IMR-90 (cell line): ENCODE measurements at regions not wholly inside any gene's neighbourhood (a gene's known extent, or its start where the extent isn't known, plus 50 kb on each side); places are given as distances from the start of the nearest gene placed in this dataset.

Experiments used
- ATAC-seq: fragments of 200-7000 bp; cut with Tn5 transposase; 2 replicates; pipeline ENCODE4 v1.9.1; 2020; ENCODE audit warnings: low read depth, mild to moderate bottlenecking, moderate library complexity
- BruUV-seq: library from RNA; stranded (reverse); fragments of 400-500 nt; replicated peaks from 2 replicates; lab custom pipeline; 2021; lab: Mats Ljungman, UMichigan
- CTCF ChIA-PET: fragments of 300-600 bp; formaldehyde crosslinking; extraction: SDS; loops from one replicate; lab custom pipeline; 2021; ENCODE audit warnings: antibody characterized with exemption; lab: Yijun Ruan, JAX
- POLR2A ChIA-PET: fragments of 300-600 bp; sonication (Branson Sonifier 250); formaldehyde crosslinking; loops from one replicate; lab custom pipeline; 2022; ENCODE audit warnings: antibody characterized with exemption; ENCODE audit not compliant: unreplicated experiment; lab: Charles Lee
- DNase-seq: peaks from one replicate; pipeline ENCODE4 v3.0.0; 2013
- H2AFZ ChIP-seq: replicated peaks from 2 replicates; pipeline ENCODE3; 2013; ENCODE audit warnings: low read length, mild to moderate bottlenecking; ENCODE audit not compliant: poor library complexity
- H2AK5ac ChIP-seq: 2 replicates; pipeline ENCODE4 v1.6.1; 2013; ENCODE audit warnings: low read depth, low read length, inconsistent platforms
- H2AK9ac ChIP-seq: replicated peaks from 2 replicates; pipeline ENCODE3; 2013; ENCODE audit warnings: mild to moderate bottlenecking, low read depth, low read length, moderate library complexity; ENCODE audit not compliant: poor library complexity
- H2BK120ac ChIP-seq: 2 replicates; pipeline ENCODE4 v1.6.1; 2013; ENCODE audit warnings: low read depth, low read length, inconsistent platforms
- H2BK15ac ChIP-seq: 3 replicates; pipeline ENCODE4 v1.6.1; 2013; ENCODE audit warnings: low read depth, low read length, inconsistent platforms
- H2BK20ac ChIP-seq: 2 replicates; pipeline ENCODE4 v1.6.1; 2013; ENCODE audit warnings: low read depth, mild to moderate bottlenecking, inconsistent platforms, low read length, moderate library complexity
- H2BK5ac ChIP-seq: 2 replicates; pipeline ENCODE4 v1.6.1; 2013; ENCODE audit warnings: mild to moderate bottlenecking, low read depth, low read length, inconsistent platforms; ENCODE audit not compliant: poor library complexity, severe bottlenecking
- H3K14ac ChIP-seq: replicated peaks from 2 replicates; pipeline ENCODE4 v1.6.1; 2013; ENCODE audit warnings: low read depth, low read length, inconsistent platforms
- H3K18ac ChIP-seq: 2 replicates; pipeline ENCODE4 v1.6.1; 2013; ENCODE audit warnings: low read depth, low read length, control low read depth
- H3K23ac ChIP-seq: 2 replicates; pipeline ENCODE4 v1.6.1; 2013; ENCODE audit warnings: low read depth, low read length, inconsistent platforms
- H3K27ac ChIP-seq: 2 replicates; pipeline ENCODE4 v1.5.1; 2013; ENCODE audit warnings: mild to moderate bottlenecking, control low read depth, low read length; ENCODE audit not compliant: insufficient read depth
- H3K27me3 ChIP-seq: 2 replicates; pipeline ENCODE4 v1.6.1; 2013; ENCODE audit warnings: low read length; ENCODE audit not compliant: control insufficient read depth, insufficient read depth
- H3K36me3 ChIP-seq: 2 replicates; pipeline ENCODE4 v1.6.1; 2013; ENCODE audit warnings: low read length, mixed read lengths; ENCODE audit not compliant: control insufficient read depth, insufficient read depth
- H3K4ac ChIP-seq: 2 replicates; pipeline ENCODE4 v1.6.1; 2013; ENCODE audit warnings: low read depth, low read length, inconsistent platforms
- H3K4me1 ChIP-seq: 2 replicates; pipeline ENCODE4 v1.6.1; 2013; ENCODE audit warnings: low read length, mixed read lengths; ENCODE audit not compliant: control insufficient read depth, insufficient read depth
- H3K4me2 ChIP-seq: 2 replicates; pipeline ENCODE4 v1.6.1; 2013; ENCODE audit warnings: low read depth, mild to moderate bottlenecking, control low read depth, low read length, moderate library complexity
- H3K4me3 ChIP-seq: 2 replicates; pipeline ENCODE4 v1.5.1; 2013; ENCODE audit warnings: low read depth, mild to moderate bottlenecking, control low read depth, low read length, moderate library complexity; ENCODE audit not compliant: insufficient read depth
- H3K56ac ChIP-seq: 2 replicates; pipeline ENCODE4 v1.6.1; 2013; ENCODE audit warnings: low read length, inconsistent platforms; ENCODE audit not compliant: insufficient read depth; ENCODE audit errors: extremely low read depth
- H3K79me1 ChIP-seq, 2 experiments: 2 replicates each; pipeline ENCODE4 v1.6.1; 2013; ENCODE audit warnings: low read length in 2 of 2, inconsistent platforms in 1 of 2, low read depth in 1 of 2
- H3K9ac ChIP-seq: 2 replicates; pipeline ENCODE4 v1.6.1; 2013; ENCODE audit warnings: low read depth, low read length, control low read depth
- H3K9me1 ChIP-seq: 2 replicates; pipeline ENCODE4 v1.6.1; 2013; ENCODE audit warnings: low read length, inconsistent platforms; ENCODE audit not compliant: insufficient read depth
- H3K9me3 ChIP-seq: 2 replicates; pipeline ENCODE4 v1.6.1; 2013; ENCODE audit warnings: low read length; ENCODE audit not compliant: control insufficient read depth, insufficient read depth
- H4K20me1 ChIP-seq: 2 replicates; pipeline ENCODE4 v1.6.1; 2013; ENCODE audit warnings: low read length, inconsistent platforms; ENCODE audit not compliant: insufficient read depth
- H4K5ac ChIP-seq: 2 replicates; pipeline ENCODE4 v1.6.1; 2013; ENCODE audit warnings: mild to moderate bottlenecking, low read depth, low read length, control low read depth
- H4K8ac ChIP-seq, 2 experiments: 2 replicates each; pipeline ENCODE4 v1.6.1; 2013; ENCODE audit warnings: low read depth in 2 of 2, low read length in 2 of 2, control low read depth in 1 of 2, inconsistent platforms in 1 of 2
- H4K91ac ChIP-seq: 2 replicates; pipeline ENCODE4 v1.6.1; 2013; ENCODE audit warnings: low read depth, low read length, inconsistent platforms; ENCODE audit not compliant: insufficient read depth
- BHLHE40 ChIP-seq: fragments of 150-350 bp; IDR thresholded peaks from 2 replicates; pipeline ENCODE4 v1.6.1; 2016; ENCODE audit warnings: mild to moderate bottlenecking, low read depth, low read length
- CEBPB ChIP-seq: IDR thresholded peaks from 2 replicates; pipeline ENCODE4 v1.6.1; 2012; ENCODE audit warnings: low read depth, low read length, improper control_type of control experiment
- FOS ChIP-seq: fragments of 150-350 bp; IDR thresholded peaks from 2 replicates; pipeline ENCODE4 v1.6.1; 2016; ENCODE audit warnings: low read depth, low read length
- MAFK ChIP-seq: IDR thresholded peaks from 2 replicates; pipeline ENCODE4 v1.6.1; 2012; ENCODE audit warnings: low read depth, low read length, improper control_type of control experiment
- MAZ ChIP-seq: IDR thresholded peaks from 2 replicates; pipeline ENCODE4 v1.6.1; 2012; ENCODE audit warnings: low read depth, mild to moderate bottlenecking, low read length, improper control_type of control experiment, moderate library complexity, borderline replicate concordance
- NFE2L2 ChIP-seq: fragments of 150-350 bp; IDR thresholded peaks from 2 replicates; pipeline ENCODE4 v1.6.1; 2016; ENCODE audit warnings: low read depth, mild to moderate bottlenecking, low read length
- POLR2A ChIP-seq: IDR thresholded peaks from 2 replicates; pipeline ENCODE4 v1.6.1; 2012; ENCODE audit warnings: mild to moderate bottlenecking, low read depth, low read length
- RAD21 ChIP-seq: IDR thresholded peaks from 2 replicates; pipeline ENCODE4 v1.6.1; 2012; ENCODE audit warnings: low read length, improper control_type of control experiment
- RCOR1 ChIP-seq: IDR thresholded peaks from 2 replicates; pipeline ENCODE4 v1.6.1; 2012; ENCODE audit warnings: mild to moderate bottlenecking, low read length, improper control_type of control experiment; ENCODE audit not compliant: insufficient replicate concordance
- RFX5 ChIP-seq: IDR thresholded peaks from 2 replicates; pipeline ENCODE4 v1.8.0; 2012; ENCODE audit warnings: low read depth, mild to moderate bottlenecking, low read length, moderate library complexity
- SMC3 ChIP-seq: fragments of 150-350 bp; IDR thresholded peaks from 2 replicates; pipeline ENCODE4 v1.6.1; 2016; ENCODE audit warnings: low read depth, mild to moderate bottlenecking, antibody characterized with exemption, low read length, moderate library complexity
- WGBS, 2 experiments: methylation state at CpG; one replicate each; pipeline versions ENCODE4 v1.1.5 to v1.1.7; 2013; ENCODE audit warnings: missing lambda C conversion rate in 2 of 2; ENCODE audit not compliant: insufficient read length in 1 of 2; ENCODE audit errors: extremely low coverage in 2 of 2; 5-methylcytosine and 5-hydroxymethylcytosine counted together
- dilution Hi-C: fragments of 300-500 bp; cut with HindIII; formaldehyde crosslinking; loops from one replicate; pipeline ENCODE4 v1.14.3; 2018; ENCODE audit warnings: low sequenced_read_pairs; ENCODE audit not compliant: unreplicated experiment
- in situ Hi-C: fragments of 300-500 bp; cut with MboI; formaldehyde crosslinking; loops from 3 replicates; pipeline ENCODE4 v1.14.3; 2019; ENCODE audit warnings: low sequenced_read_pairs, inconsistent platforms, mixed read lengths
- intact Hi-C: fragments of 100-400 bp; cut with micrococcal nuclease; formaldehyde crosslinking; loops from 2 replicates; pipeline ENCODE4 v1.10.0; 2022
- TF ChIP-seq, protein P1 (sequence below): fragments of 150-350 bp; IDR thresholded peaks from 2 replicates; pipeline ENCODE4 v1.6.1; 2016; ENCODE audit warnings: low read depth, mild to moderate bottlenecking, low read length, moderate library complexity, borderline replicate concordance
- TF ChIP-seq, protein P2 (sequence below): conservative IDR thresholded peaks from 2 replicates; pipeline ENCODE4 v1.5.1; 2012; ENCODE audit warnings: mild to moderate bottlenecking, low read depth, low read length, improper control_type of control experiment
- TF ChIP-seq, protein P3 (sequence below): fragments of 150-350 bp; IDR thresholded peaks from 2 replicates; pipeline ENCODE4 v1.6.1; 2017; ENCODE audit warnings: mild to moderate bottlenecking, antibody characterized with exemption, low read length, low read depth

DNA sequence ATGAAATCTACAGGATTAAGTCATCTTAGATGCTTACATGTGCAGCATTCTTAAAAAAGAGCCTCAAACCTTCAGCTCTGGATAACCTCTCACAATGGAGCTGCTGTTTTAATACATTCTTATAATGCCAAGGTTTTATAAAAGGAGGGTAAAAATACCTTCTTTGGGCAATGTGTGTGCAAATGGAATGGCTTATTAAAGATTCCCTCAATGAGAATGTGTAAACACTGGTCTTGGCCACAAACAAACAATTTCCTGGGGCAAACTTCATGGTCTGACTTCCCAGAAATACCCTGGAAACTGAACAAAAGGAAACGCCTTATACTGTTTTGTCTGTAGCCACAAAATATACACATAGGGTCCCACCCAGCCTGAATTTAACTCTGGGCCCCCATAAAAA is 148.6 kb upstream of the INTU start:
- Histone ChIP-seq H2BK5ac (no peak overlapping the region), H3K27me3 (no peaks in the 10 kb centered on the region), H3K18ac (no peak overlapping the region), H4K20me1 (no peaks in the 10 kb centered on the region), H3K36me3 (no peaks in the 10 kb centered on the region), H4K5ac (no peak overlapping the region), H3K56ac (no peak overlapping the region), H2BK15ac (no peak overlapping the region), H3K27ac (no peak overlapping the region), H3K79me1 (no peaks in the 10 kb centered on the region), H4K91ac (no peak overlapping the region), H2AK9ac (no peak overlapping the region), H2AK5ac (no peak overlapping the region), H3K9ac (no peak overlapping the region), H2AFZ (no peak overlapping the region), H3K9me1 (no peaks in the 10 kb centered on the region), H3K4me3 (no peak overlapping the region), H3K4me2 (no peak overlapping the region), H3K4me1 (no peaks in the 10 kb centered on the region), H4K8ac (no peak overlapping the region), H2BK20ac (no peak overlapping the region), H3K9me3 (no peaks in the 10 kb centered on the region), H3K4ac (no peak overlapping the region), H3K14ac (no peak overlapping the region), H2BK120ac (no peak overlapping the region), H3K23ac (no peak overlapping the region)
- dilution Hi-C loops, result no loop called here
- in situ Hi-C loops, result no loop called here
- intact Hi-C loops, result loop anchor here (10.0 kb wide), 1 partner anchor 879 kb away; no protein-coding TSS in a partner anchor
- WGBS, 2 experiments, result no CpG with 5 or more reads among the region's 1 CpG
- no TSS peak for BruUV-seq
- ChIA-PET POLR2A (no interaction called here), CTCF (interaction anchor here (0.6 to 1.0 kb wide), 2 partner anchors 103 to 1754 kb away, joined by 3 read pairs; no protein-coding TSS in a partner anchor)
- DNase-seq, result no peak
- no peak for TF ChIP-seq POLR2A
- TF ChIP-seq, protein P1, sequence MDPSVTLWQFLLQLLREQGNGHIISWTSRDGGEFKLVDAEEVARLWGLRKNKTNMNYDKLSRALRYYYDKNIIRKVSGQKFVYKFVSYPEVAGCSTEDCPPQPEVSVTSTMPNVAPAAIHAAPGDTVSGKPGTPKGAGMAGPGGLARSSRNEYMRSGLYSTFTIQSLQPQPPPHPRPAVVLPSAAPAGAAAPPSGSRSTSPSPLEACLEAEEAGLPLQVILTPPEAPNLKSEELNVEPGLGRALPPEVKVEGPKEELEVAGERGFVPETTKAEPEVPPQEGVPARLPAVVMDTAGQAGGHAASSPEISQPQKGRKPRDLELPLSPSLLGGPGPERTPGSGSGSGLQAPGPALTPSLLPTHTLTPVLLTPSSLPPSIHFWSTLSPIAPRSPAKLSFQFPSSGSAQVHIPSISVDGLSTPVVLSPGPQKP, result no peak
- no peak for TF ChIP-seq MAZ
- TF ChIP-seq SMC3, result no peak
- TF ChIP-seq RFX5, result no peak
- no peak for TF ChIP-seq NFE2L2
- TF ChIP-seq BHLHE40, result no peak
- TF ChIP-seq RCOR1, result no peak
- TF ChIP-seq, protein P2, sequence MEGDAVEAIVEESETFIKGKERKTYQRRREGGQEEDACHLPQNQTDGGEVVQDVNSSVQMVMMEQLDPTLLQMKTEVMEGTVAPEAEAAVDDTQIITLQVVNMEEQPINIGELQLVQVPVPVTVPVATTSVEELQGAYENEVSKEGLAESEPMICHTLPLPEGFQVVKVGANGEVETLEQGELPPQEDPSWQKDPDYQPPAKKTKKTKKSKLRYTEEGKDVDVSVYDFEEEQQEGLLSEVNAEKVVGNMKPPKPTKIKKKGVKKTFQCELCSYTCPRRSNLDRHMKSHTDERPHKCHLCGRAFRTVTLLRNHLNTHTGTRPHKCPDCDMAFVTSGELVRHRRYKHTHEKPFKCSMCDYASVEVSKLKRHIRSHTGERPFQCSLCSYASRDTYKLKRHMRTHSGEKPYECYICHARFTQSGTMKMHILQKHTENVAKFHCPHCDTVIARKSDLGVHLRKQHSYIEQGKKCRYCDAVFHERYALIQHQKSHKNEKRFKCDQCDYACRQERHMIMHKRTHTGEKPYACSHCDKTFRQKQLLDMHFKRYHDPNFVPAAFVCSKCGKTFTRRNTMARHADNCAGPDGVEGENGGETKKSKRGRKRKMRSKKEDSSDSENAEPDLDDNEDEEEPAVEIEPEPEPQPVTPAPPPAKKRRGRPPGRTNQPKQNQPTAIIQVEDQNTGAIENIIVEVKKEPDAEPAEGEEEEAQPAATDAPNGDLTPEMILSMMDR, result no peak
- TF ChIP-seq CEBPB, result no peak
- no peak for TF ChIP-seq RAD21
- TF ChIP-seq, protein P3, sequence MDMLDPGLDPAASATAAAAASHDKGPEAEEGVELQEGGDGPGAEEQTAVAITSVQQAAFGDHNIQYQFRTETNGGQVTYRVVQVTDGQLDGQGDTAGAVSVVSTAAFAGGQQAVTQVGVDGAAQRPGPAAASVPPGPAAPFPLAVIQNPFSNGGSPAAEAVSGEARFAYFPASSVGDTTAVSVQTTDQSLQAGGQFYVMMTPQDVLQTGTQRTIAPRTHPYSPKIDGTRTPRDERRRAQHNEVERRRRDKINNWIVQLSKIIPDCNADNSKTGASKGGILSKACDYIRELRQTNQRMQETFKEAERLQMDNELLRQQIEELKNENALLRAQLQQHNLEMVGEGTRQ, result no peak
- no peak for TF ChIP-seq MAFK
- TF ChIP-seq FOS, result no peak
- no peak for ATAC-seq
